ENCODE measurements at regions not wholly inside any gene's neighbourhood (a gene's known extent, or its start where the extent isn't known, plus 50 kb on each side); places are given as distances from the start of the nearest gene placed in this dataset.

- no peak overlapping the region for H3K4me2 ChIP-seq (ENCODE audit: insufficient read depth, low read length)
- H3K79me2 ChIP-seq (ENCODE audit: insufficient read depth, low read length): no peaks in the 10 kb centered on the region
- no peaks in the 10 kb centered on the region for H3K36me3 ChIP-seq (ENCODE audit: insufficient read depth, low read length)
- no peak for TF ChIP-seq EZH2 (IDR thresholded peaks at IDR 0.05; ENCODE audit: borderline replicate concordance, low read depth, low read length, severe bottlenecking)
- TF ChIP-seq CTCF (IDR thresholded peaks at IDR 0.05; ENCODE audit: borderline replicate concordance, extremely low read depth, low read length, poor library complexity, severe bottlenecking): no peak
- no peak overlapping the region for H3K4me3 ChIP-seq (ENCODE audit: low read depth in 1 of 2, low read length in 2 of 2)
- H3K9me3 ChIP-seq (ENCODE audit: insufficient read depth, low read length, severe bottlenecking): peaks cover 3% of the 10 kb centered on the region
- H3K27me3 ChIP-seq (ENCODE audit: insufficient read depth, low read length, poor library complexity): no peaks in the 10 kb centered on the region
- no peak overlapping the region for H3K27ac ChIP-seq (ENCODE audit: low read length)
- DNase-seq (no peak), ATAC-seq (ENCODE audit: insufficient read depth, low read depth) (no peak)
- no peak overlapping the region for H2AFZ ChIP-seq (ENCODE audit: low read depth, low read length)
- H3K4me1 ChIP-seq (ENCODE audit: insufficient read depth, low read length): no peaks in the 10 kb centered on the region
- no peaks in the 10 kb centered on the region for H4K20me1 ChIP-seq (ENCODE audit: insufficient read depth, low read length)
- no peak overlapping the region for H3K9ac ChIP-seq (ENCODE audit: low read depth, low read length)
Measured at GRCh38 chr4:10816571-10816970, 132.0 kb upstream of the CLNK start.

GRCh38 chr4:10811991-10812390, 127.4 kb upstream of the CLNK start:
- Histone ChIP-seq H4K20me1 (ENCODE audit: insufficient read depth, low read length) (no peaks in the 10 kb centered on the region), H3K4me3 (ENCODE audit: low read depth in 1 of 2, low read length in 2 of 2) (no peak overlapping the region), H3K9ac (ENCODE audit: low read depth, low read length) (no peak overlapping the region), H3K79me2 (ENCODE audit: insufficient read depth, low read length) (no peaks in the 10 kb centered on the region), H3K9me3 (ENCODE audit: insufficient read depth, low read length, severe bottlenecking) (peaks cover 3% of the 10 kb centered on the region), H3K27ac (ENCODE audit: low read length) (no peak overlapping the region), H2AFZ (ENCODE audit: low read depth, low read length) (no peak overlapping the region), H3K27me3 (ENCODE audit: insufficient read depth, low read length, poor library complexity) (no peaks in the 10 kb centered on the region), H3K4me2 (ENCODE audit: insufficient read depth, low read length) (no peak overlapping the region), H3K36me3 (ENCODE audit: insufficient read depth, low read length) (no peaks in the 10 kb centered on the region), H3K4me1 (ENCODE audit: insufficient read depth, low read length) (no peaks in the 10 kb centered on the region)
- DNase-seq: no peak
- TF ChIP-seq EZH2 (IDR thresholded peaks at IDR 0.05; ENCODE audit: borderline replicate concordance, low read depth, low read length, severe bottlenecking) (no peak), CTCF (IDR thresholded peaks at IDR 0.05; ENCODE audit: borderline replicate concordance, extremely low read depth, low read length, poor library complexity, severe bottlenecking) (no peak)
- no peak for ATAC-seq (ENCODE audit: insufficient read depth, low read depth)

- H3K27me3 ChIP-seq (ENCODE audit: insufficient read depth, low read length, poor library complexity): no peaks in the 10 kb centered on the region
- H2AFZ ChIP-seq (ENCODE audit: low read depth, low read length): no peak overlapping the region
- H3K4me1 ChIP-seq (ENCODE audit: insufficient read depth, low read length): no peaks in the 10 kb centered on the region
- H4K20me1 ChIP-seq (ENCODE audit: insufficient read depth, low read length): no peaks in the 10 kb centered on the region
- H3K9me3 ChIP-seq (ENCODE audit: insufficient read depth, low read length, severe bottlenecking): peaks cover 3% of the 10 kb centered on the region
- DNase-seq: no peak
- H3K79me2 ChIP-seq (ENCODE audit: insufficient read depth, low read length): no peaks in the 10 kb centered on the region
- H3K27ac ChIP-seq (ENCODE audit: low read length): no peak overlapping the region
- TF ChIP-seq CTCF (IDR thresholded peaks at IDR 0.05; ENCODE audit: borderline replicate concordance, extremely low read depth, low read length, poor library complexity, severe bottlenecking): no peak
- no peak for TF ChIP-seq EZH2 (IDR thresholded peaks at IDR 0.05; ENCODE audit: borderline replicate concordance, low read depth, low read length, severe bottlenecking)
- H3K4me2 ChIP-seq (ENCODE audit: insufficient read depth, low read length): no peak overlapping the region
- no peak overlapping the region for H3K9ac ChIP-seq (ENCODE audit: low read depth, low read length)
- no peak for ATAC-seq (ENCODE audit: insufficient read depth, low read depth)
- no peak overlapping the region for H3K4me3 ChIP-seq (ENCODE audit: low read depth in 1 of 2, low read length in 2 of 2)
- H3K36me3 ChIP-seq (ENCODE audit: insufficient read depth, low read length): no peaks in the 10 kb centered on the region
Measured at GRCh38 chr4:10810411-10810810, 125.8 kb upstream of the CLNK start.

GRCh38 chr4:10809905-10810304, 125.3 kb upstream of the CLNK start:
- Histone ChIP-seq H3K9me3 (ENCODE audit: insufficient read depth, low read length, severe bottlenecking) (peaks cover 3% of the 10 kb centered on the region), H3K79me2 (ENCODE audit: insufficient read depth, low read length) (no peaks in the 10 kb centered on the region), H3K27me3 (ENCODE audit: insufficient read depth, low read length, poor library complexity) (no peaks in the 10 kb centered on the region), H3K36me3 (ENCODE audit: insufficient read depth, low read length) (no peaks in the 10 kb centered on the region), H3K9ac (ENCODE audit: low read depth, low read length) (no peak overlapping the region), H3K4me3 (ENCODE audit: low read depth in 1 of 2, low read length in 2 of 2) (no peak overlapping the region), H4K20me1 (ENCODE audit: insufficient read depth, low read length) (no peaks in the 10 kb centered on the region), H3K4me1 (ENCODE audit: insufficient read depth, low read length) (no peaks in the 10 kb centered on the region), H2AFZ (ENCODE audit: low read depth, low read length) (no peak overlapping the region), H3K27ac (ENCODE audit: low read length) (no peak overlapping the region), H3K4me2 (ENCODE audit: insufficient read depth, low read length) (no peak overlapping the region)
- TF ChIP-seq CTCF (IDR thresholded peaks at IDR 0.05; ENCODE audit: borderline replicate concordance, extremely low read depth, low read length, poor library complexity, severe bottlenecking): no peak
- TF ChIP-seq EZH2 (IDR thresholded peaks at IDR 0.05; ENCODE audit: borderline replicate concordance, low read depth, low read length, severe bottlenecking): no peak
- ATAC-seq (ENCODE audit: insufficient read depth, low read depth) (no peak), DNase-seq (no peak)

Data from DND-41 (cell line).